OCI-LY3 (cell line): ENCODE measurements at regions not wholly inside any gene's neighbourhood (a gene's known extent, or its start where the extent isn't known, plus 50 kb on each side); places are given as distances from the start of the nearest gene placed in this dataset.

Experiments used
- H2AFZ ChIP-seq: fragments of 200-600, 300-600 bp; shearing (Covaris generic); 2 replicates; pipeline ENCODE4 v1.6.0; 2014; ENCODE audit warnings: antibody characterized with exemption, low read depth, low read length
- H3K27ac ChIP-seq: fragments of 200-600, 300-600 bp; sonication (generic); 2 replicates; pipeline ENCODE4 v1.5.1; 2014; ENCODE audit warnings: mild to moderate bottlenecking, low read length, moderate library complexity, mixed read lengths
- H3K27me3 ChIP-seq: fragments of 200-600, 300-600 bp; sonication (generic); 2 replicates; pipeline ENCODE4 v1.6.1; 2014; ENCODE audit warnings: low read depth, low read length, mixed read lengths
- H3K36me3 ChIP-seq: fragments of 200-600, 300-600 bp; sonication (generic); replicated peaks from 2 replicates; pipeline ENCODE3; 2014; ENCODE audit warnings: low read depth, low read length, mixed read lengths
- H3K4me1 ChIP-seq: fragments of 300-600, 200-600 bp; sonication (generic); 2 replicates; pipeline ENCODE4 v1.6.1; 2014; ENCODE audit warnings: low read length, mixed read lengths
- H3K4me2 ChIP-seq: fragments of 200-600, 300-600 bp; sonication (generic); 2 replicates; pipeline ENCODE4 v1.6.1; 2014; ENCODE audit warnings: low read length, mixed read lengths
- H3K4me3 ChIP-seq: fragments of 300-600, 200-600 bp; sonication (generic); 2 replicates; pipeline ENCODE4 v1.5.1; 2014; ENCODE audit warnings: antibody characterized with exemption, mild to moderate bottlenecking, low read length, moderate library complexity
- H3K79me2 ChIP-seq: fragments of 300-600, 200-600 bp; shearing (Covaris generic); 2 replicates; pipeline ENCODE4 v1.6.1; 2014; ENCODE audit warnings: mild to moderate bottlenecking, low read length, mixed read lengths
- H3K9ac ChIP-seq: fragments of 300-600, 200-600 bp; shearing (Covaris generic); 2 replicates; pipeline ENCODE4 v1.6.0; 2014; ENCODE audit warnings: mild to moderate bottlenecking, low read length, moderate library complexity
- H3K9me3 ChIP-seq: fragments of 200-600, 300-600 bp; shearing (Covaris generic); 2 replicates; pipeline ENCODE4 v1.6.1; 2014; ENCODE audit warnings: low read length, mixed read lengths; ENCODE audit not compliant: insufficient read depth
- H4K20me1 ChIP-seq: fragments of 200-600, 300-600 bp; sonication (generic); 2 replicates; pipeline ENCODE4 v1.6.1; 2016; ENCODE audit warnings: low read length, mixed read lengths; ENCODE audit not compliant: insufficient read depth
- EZH2phosphoT487 ChIP-seq: fragments of 200-600 bp; shearing (Covaris generic); IDR thresholded peaks from 2 replicates; pipeline ENCODE4 v1.6.1; 2018; ENCODE audit warnings: antibody characterized with exemption, mixed run types, low read depth
- TF ChIP-seq, protein P1 (sequence below): fragments of 200-600, 300-600 bp; sonication (generic); IDR thresholded peaks from 2 replicates; pipeline ENCODE4 v1.5.1; 2014; ENCODE audit warnings: antibody characterized with exemption, low read length, low read depth

DNA sequence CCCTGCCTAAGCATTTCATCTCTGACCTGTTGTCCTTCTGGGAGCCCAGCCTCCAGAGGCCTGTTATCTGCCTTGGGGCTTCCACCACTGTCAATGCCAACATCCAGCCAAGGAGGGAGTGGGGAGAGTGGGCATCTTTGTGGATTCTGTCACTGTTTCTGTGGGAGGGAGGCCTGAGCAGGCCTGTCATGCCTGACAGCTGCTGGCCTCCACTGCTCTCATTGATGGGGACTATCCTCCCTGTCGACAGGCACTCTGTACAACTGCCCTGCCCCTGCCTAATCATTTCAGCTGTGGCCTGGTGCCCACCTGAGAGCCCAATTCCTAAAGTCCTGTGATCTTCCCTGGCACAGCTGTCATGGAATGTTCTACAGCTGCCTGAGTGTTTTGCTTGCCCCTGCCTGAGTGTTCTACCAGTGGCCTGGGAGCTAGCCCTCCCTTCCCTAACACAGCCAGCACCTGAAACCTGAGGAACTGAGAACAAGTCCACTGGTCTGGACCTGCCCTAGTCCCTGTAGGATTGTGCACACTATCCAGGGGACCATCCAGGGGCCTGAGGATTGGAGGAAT is 145.3 kb downstream of the FAM83B start:
- Histone ChIP-seq H3K4me2 (no peak overlapping the region), H2AFZ (no peak overlapping the region), H4K20me1 (no peaks in the 10 kb centered on the region), H3K4me1 (no peaks in the 10 kb centered on the region), H3K9me3 (no peaks in the 10 kb centered on the region), H3K27me3 (no peaks in the 10 kb centered on the region), H3K79me2 (no peaks in the 10 kb centered on the region), H3K4me3 (no peak overlapping the region), H3K27ac (no peak overlapping the region), H3K36me3 (no peaks in the 10 kb centered on the region), H3K9ac (no peak overlapping the region)
- TF ChIP-seq EZH2phosphoT487: no peak
- TF ChIP-seq, protein P1, sequence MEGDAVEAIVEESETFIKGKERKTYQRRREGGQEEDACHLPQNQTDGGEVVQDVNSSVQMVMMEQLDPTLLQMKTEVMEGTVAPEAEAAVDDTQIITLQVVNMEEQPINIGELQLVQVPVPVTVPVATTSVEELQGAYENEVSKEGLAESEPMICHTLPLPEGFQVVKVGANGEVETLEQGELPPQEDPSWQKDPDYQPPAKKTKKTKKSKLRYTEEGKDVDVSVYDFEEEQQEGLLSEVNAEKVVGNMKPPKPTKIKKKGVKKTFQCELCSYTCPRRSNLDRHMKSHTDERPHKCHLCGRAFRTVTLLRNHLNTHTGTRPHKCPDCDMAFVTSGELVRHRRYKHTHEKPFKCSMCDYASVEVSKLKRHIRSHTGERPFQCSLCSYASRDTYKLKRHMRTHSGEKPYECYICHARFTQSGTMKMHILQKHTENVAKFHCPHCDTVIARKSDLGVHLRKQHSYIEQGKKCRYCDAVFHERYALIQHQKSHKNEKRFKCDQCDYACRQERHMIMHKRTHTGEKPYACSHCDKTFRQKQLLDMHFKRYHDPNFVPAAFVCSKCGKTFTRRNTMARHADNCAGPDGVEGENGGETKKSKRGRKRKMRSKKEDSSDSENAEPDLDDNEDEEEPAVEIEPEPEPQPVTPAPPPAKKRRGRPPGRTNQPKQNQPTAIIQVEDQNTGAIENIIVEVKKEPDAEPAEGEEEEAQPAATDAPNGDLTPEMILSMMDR: no peak

DNA sequence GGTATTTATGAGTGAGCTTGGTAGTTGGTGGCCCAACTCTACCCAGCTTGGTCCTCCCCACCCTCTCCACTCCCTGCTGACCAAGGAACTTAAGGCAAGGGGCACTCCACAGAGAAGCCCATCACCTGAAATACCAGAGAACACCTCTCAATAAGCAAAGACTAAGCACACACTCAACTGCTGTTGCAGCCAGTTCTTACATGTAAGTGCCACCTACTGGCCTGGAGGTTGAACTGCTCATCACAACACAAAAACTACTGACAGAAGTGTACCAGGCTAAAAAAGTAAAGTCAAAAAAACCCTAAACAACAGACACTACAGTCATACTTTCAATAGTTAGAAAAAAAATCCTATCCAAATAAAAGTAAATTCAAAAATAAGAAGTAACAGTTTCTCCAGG is 146.2 kb downstream of the FAM83B start:
- H3K27me3 ChIP-seq: no peaks in the 10 kb centered on the region
- no peaks in the 10 kb centered on the region for H3K36me3 ChIP-seq
- H4K20me1 ChIP-seq: no peaks in the 10 kb centered on the region
- no peaks in the 10 kb centered on the region for H3K4me1 ChIP-seq
- H3K4me2 ChIP-seq: no peak overlapping the region
- TF ChIP-seq, protein P1: peak; percentile 94
- TF ChIP-seq EZH2phosphoT487: no peak
- no peak overlapping the region for H3K27ac ChIP-seq
- no peaks in the 10 kb centered on the region for H3K79me2 ChIP-seq
- H3K9me3 ChIP-seq: no peaks in the 10 kb centered on the region
- H3K4me3 ChIP-seq: no peak overlapping the region
- peak overlapping the region; percentile 32; the same call in 1 of the 2 replicates for H2AFZ ChIP-seq
- no peak overlapping the region for H3K9ac ChIP-seq

DNA sequence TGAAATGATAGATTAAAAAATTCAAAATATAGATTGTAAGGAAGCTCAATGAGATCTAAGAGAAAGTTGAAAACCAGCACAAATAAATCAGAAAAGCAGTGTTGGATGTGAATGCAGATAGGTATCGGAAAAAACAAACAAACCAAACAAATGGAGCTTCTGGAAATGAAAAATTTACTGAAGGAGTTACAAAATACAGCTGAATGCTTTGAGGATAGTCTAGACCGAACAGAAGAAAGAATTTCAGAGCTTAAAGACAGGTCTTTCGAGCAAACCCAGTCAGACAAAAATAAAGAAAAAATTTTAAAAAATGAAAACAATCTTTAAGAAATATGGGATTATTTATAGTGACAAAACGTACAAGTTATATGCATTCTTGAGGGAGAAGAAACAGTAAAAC is 146.7 kb downstream of the FAM83B start:
- Histone ChIP-seq H3K27ac (no peak overlapping the region), H3K27me3 (no peaks in the 10 kb centered on the region), H3K9me3 (no peaks in the 10 kb centered on the region), H3K4me2 (no peak overlapping the region), H3K9ac (no peak overlapping the region), H3K36me3 (no peaks in the 10 kb centered on the region), H3K79me2 (no peaks in the 10 kb centered on the region), H3K4me3 (no peak overlapping the region), H2AFZ (no peak overlapping the region), H4K20me1 (no peaks in the 10 kb centered on the region), H3K4me1 (no peaks in the 10 kb centered on the region)
- TF ChIP-seq EZH2phosphoT487: no peak
- TF ChIP-seq, protein P1: no peak

DNA sequence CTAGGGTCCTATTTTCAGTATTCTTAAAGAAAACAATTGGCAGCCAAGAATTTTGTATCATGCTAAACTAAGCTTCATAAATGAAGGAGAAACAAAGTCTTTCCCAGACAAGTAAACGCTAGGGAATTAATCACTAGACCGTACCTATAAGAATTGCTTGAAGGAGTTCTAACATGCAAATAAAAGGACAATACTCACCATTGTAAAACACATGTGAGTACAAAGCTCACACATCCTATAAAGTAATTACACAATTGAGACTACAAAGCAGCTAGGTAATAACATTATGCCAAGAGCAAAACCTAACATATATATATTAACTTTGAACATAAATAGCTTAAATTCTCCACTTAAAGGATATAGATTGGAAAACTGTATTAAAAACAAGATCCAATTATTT is 147.4 kb downstream of the FAM83B start:
- no peak overlapping the region for H3K27ac ChIP-seq
- no peak overlapping the region for H3K4me3 ChIP-seq
- no peaks in the 10 kb centered on the region for H4K20me1 ChIP-seq
- H3K36me3 ChIP-seq: no peaks in the 10 kb centered on the region
- H3K4me1 ChIP-seq: no peaks in the 10 kb centered on the region
- H3K27me3 ChIP-seq: no peaks in the 10 kb centered on the region
- TF ChIP-seq EZH2phosphoT487: no peak
- TF ChIP-seq, protein P1: no peak
- H3K9ac ChIP-seq: no peak overlapping the region
- H3K79me2 ChIP-seq: no peaks in the 10 kb centered on the region
- H2AFZ ChIP-seq: no peak overlapping the region
- no peaks in the 10 kb centered on the region for H3K9me3 ChIP-seq
- no peak overlapping the region for H3K4me2 ChIP-seq
